WTC11 (cell line): ENCODE measurements at regions not wholly inside any gene's neighbourhood (a gene's known extent, or its start where the extent isn't known, plus 50 kb on each side); places are given as distances from the start of the nearest gene placed in this dataset.

Experiments
- NFYB ChIP-seq: sonication (generic); formaldehyde crosslinking; conservative IDR thresholded peaks from 2 replicates; pipeline ENCODE4 v1.8.0; 2022; ENCODE audit warnings: low read depth, missing genetic modification reagents
- SMAD4 ChIP-seq: sonication (generic); formaldehyde crosslinking; IDR thresholded peaks from 2 replicates; pipeline ENCODE4 v1.8.0; 2022; ENCODE audit warnings: mild to moderate bottlenecking, missing genetic modification reagents
- TF ChIP-seq, protein P1 (sequence below): sonication (generic); formaldehyde crosslinking; IDR thresholded peaks from 2 replicates; pipeline ENCODE4 v1.8.0; 2022; ENCODE audit warnings: mild to moderate bottlenecking, missing genetic modification reagents
- TF ChIP-seq, protein P2 (sequence below): fragments of 200-600 bp; IDR thresholded peaks from 2 replicates; pipeline ENCODE4 v1.8.0; 2022; ENCODE audit warnings: antibody characterized with exemption
- TF ChIP-seq, protein P3 (sequence below): sonication (generic); formaldehyde crosslinking; IDR thresholded peaks from 2 replicates; pipeline ENCODE4 v1.8.1; 2023; ENCODE audit warnings: mild to moderate bottlenecking, missing genetic modification reagents, borderline replicate concordance

DNA sequence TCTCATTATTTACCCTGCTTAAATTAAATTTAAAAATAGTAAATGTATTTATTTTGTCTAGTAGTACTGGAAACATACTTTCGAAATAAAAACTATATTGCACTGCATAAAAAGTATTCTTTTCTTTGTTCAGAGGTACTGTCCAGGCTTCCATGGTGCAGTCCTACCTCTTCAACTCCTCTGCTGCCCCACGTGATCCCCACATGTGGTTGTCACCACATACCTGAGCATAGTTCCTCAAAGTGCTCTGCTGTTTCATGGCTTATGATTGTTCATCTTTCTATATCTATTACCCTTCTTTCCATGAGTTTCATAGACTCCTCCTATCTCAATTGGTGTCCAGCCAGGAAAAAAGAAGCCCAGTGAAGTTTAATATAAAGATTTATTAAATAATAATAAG is 317.5 kb upstream of the OR4E1 start:
- TF ChIP-seq, protein P1, sequence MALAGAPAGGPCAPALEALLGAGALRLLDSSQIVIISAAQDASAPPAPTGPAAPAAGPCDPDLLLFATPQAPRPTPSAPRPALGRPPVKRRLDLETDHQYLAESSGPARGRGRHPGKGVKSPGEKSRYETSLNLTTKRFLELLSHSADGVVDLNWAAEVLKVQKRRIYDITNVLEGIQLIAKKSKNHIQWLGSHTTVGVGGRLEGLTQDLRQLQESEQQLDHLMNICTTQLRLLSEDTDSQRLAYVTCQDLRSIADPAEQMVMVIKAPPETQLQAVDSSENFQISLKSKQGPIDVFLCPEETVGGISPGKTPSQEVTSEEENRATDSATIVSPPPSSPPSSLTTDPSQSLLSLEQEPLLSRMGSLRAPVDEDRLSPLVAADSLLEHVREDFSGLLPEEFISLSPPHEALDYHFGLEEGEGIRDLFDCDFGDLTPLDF (CRISPR knock-in tag): no peak
- TF ChIP-seq SMAD4 (CRISPR knock-in tag) (no peak), NFYB (CRISPR knock-in tag) (no peak)
- TF ChIP-seq, protein P2, sequence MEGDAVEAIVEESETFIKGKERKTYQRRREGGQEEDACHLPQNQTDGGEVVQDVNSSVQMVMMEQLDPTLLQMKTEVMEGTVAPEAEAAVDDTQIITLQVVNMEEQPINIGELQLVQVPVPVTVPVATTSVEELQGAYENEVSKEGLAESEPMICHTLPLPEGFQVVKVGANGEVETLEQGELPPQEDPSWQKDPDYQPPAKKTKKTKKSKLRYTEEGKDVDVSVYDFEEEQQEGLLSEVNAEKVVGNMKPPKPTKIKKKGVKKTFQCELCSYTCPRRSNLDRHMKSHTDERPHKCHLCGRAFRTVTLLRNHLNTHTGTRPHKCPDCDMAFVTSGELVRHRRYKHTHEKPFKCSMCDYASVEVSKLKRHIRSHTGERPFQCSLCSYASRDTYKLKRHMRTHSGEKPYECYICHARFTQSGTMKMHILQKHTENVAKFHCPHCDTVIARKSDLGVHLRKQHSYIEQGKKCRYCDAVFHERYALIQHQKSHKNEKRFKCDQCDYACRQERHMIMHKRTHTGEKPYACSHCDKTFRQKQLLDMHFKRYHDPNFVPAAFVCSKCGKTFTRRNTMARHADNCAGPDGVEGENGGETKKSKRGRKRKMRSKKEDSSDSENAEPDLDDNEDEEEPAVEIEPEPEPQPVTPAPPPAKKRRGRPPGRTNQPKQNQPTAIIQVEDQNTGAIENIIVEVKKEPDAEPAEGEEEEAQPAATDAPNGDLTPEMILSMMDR: no peak
- TF ChIP-seq, protein P3, sequence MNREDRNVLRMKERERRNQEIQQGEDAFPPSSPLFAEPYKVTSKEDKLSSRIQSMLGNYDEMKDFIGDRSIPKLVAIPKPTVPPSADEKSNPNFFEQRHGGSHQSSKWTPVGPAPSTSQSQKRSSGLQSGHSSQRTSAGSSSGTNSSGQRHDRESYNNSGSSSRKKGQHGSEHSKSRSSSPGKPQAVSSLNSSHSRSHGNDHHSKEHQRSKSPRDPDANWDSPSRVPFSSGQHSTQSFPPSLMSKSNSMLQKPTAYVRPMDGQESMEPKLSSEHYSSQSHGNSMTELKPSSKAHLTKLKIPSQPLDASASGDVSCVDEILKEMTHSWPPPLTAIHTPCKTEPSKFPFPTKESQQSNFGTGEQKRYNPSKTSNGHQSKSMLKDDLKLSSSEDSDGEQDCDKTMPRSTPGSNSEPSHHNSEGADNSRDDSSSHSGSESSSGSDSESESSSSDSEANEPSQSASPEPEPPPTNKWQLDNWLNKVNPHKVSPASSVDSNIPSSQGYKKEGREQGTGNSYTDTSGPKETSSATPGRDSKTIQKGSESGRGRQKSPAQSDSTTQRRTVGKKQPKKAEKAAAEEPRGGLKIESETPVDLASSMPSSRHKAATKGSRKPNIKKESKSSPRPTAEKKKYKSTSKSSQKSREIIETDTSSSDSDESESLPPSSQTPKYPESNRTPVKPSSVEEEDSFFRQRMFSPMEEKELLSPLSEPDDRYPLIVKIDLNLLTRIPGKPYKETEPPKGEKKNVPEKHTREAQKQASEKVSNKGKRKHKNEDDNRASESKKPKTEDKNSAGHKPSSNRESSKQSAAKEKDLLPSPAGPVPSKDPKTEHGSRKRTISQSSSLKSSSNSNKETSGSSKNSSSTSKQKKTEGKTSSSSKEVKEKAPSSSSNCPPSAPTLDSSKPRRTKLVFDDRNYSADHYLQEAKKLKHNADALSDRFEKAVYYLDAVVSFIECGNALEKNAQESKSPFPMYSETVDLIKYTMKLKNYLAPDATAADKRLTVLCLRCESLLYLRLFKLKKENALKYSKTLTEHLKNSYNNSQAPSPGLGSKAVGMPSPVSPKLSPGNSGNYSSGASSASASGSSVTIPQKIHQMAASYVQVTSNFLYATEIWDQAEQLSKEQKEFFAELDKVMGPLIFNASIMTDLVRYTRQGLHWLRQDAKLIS: no peak
